HEK293 (cell line): ENCODE measurements at regions not wholly inside any gene's neighbourhood (a gene's known extent, or its start where the extent isn't known, plus 50 kb on each side); places are given as distances from the start of the nearest gene placed in this dataset.

Source experiments
- CTCF ChIA-PET: fragments of 350-600 bp; formaldehyde crosslinking; extraction: SDS; loops from one replicate; lab custom pipeline; 2021; ENCODE audit warnings: antibody characterized with exemption; lab: Yijun Ruan, JAX
- POLR2A ChIA-PET: fragments of 300-600 bp; formaldehyde crosslinking; extraction: SDS; loops from one replicate; lab custom pipeline; 2020; ENCODE audit warnings: antibody characterized with exemption, inconsistent platforms; lab: Yijun Ruan, JAX
- H3K27ac ChIP-seq: fragments of 200-500 bp; sonication (Bioruptor generic); 2 replicates; pipeline ENCODE4 v1.5.1; 2014; ENCODE audit warnings: low read depth, low read length, control low read depth, inconsistent platforms; ENCODE audit errors: extremely low read depth
- H3K36me3 ChIP-seq, 2 experiments: fragments of 200-500 bp in 1 of 2; sonication (Bioruptor generic) in 1 of 2; 1 replicate in 1 of 2; 2 replicates in 1 of 2; pipeline ENCODE4 v1.5.1; 2014 to 2017; ENCODE audit warnings: inconsistent platforms in 2 of 2, low read length in 2 of 2; ENCODE audit not compliant: control insufficient read depth in 2 of 2, insufficient read depth in 1 of 2
- H3K4me1 ChIP-seq: fragments of 200-500 bp; sonication (Bioruptor generic); 2 replicates; pipeline ENCODE4 v1.5.1; 2014; ENCODE audit warnings: mild to moderate bottlenecking, low read length, inconsistent platforms; ENCODE audit not compliant: control insufficient read depth, insufficient read depth
- H3K4me3 ChIP-seq: 2 replicates; pipeline ENCODE4 v1.5.1; 2011; ENCODE audit warnings: low read depth, mild to moderate bottlenecking, control low read depth, low read length, moderate library complexity
- H3K9me3 ChIP-seq: fragments of 200-500 bp; sonication (Bioruptor generic); 2 replicates; pipeline ENCODE4 v1.5.1; 2014; ENCODE audit warnings: low read depth, low read length, inconsistent platforms; ENCODE audit not compliant: control insufficient read depth, insufficient read depth
- SALL2 ChIP-seq: fragments of 450-650 bp; formaldehyde crosslinking; IDR thresholded peaks from 2 replicates; pipeline ENCODE4 v1.5.0; 2017; ENCODE audit warnings: missing biosample characterization, mild to moderate bottlenecking, missing genetic modification characterization, borderline replicate concordance
- ZBTB20 ChIP-seq: fragments of 450-650 bp; formaldehyde crosslinking; IDR thresholded peaks from 2 replicates; pipeline ENCODE4 v1.5.1; 2016; ENCODE audit warnings: missing biosample characterization, missing genetic modification characterization
- ZBTB48 ChIP-seq: fragments of 450-650 bp; formaldehyde crosslinking; IDR thresholded peaks from 2 replicates; pipeline ENCODE4 v1.5.1; 2016; ENCODE audit warnings: missing biosample characterization, missing genetic modification characterization
- ZEB2 ChIP-seq: fragments of 450-650 bp; formaldehyde crosslinking; IDR thresholded peaks from 2 replicates; pipeline ENCODE4 v1.5.1; 2016; ENCODE audit warnings: missing biosample characterization, missing genetic modification characterization
- ZFP37 ChIP-seq: fragments of 450-650 bp; formaldehyde crosslinking; IDR thresholded peaks from 2 replicates; pipeline ENCODE4 v1.5.1; 2016; ENCODE audit warnings: missing biosample characterization, missing genetic modification characterization
- ZNF202 ChIP-seq: fragments of 450-650 bp; formaldehyde crosslinking; IDR thresholded peaks from 2 replicates; pipeline ENCODE4 v1.5.1; 2016; ENCODE audit warnings: missing biosample characterization, missing genetic modification characterization, borderline replicate concordance
- ZNF354C ChIP-seq: fragments of 450-650 bp; formaldehyde crosslinking; IDR thresholded peaks from 2 replicates; pipeline ENCODE4 v1.5.1; 2016; ENCODE audit warnings: missing biosample characterization, missing genetic modification characterization, low read depth, borderline replicate concordance
- ZNF548 ChIP-seq: fragments of 450-650 bp; formaldehyde crosslinking; IDR thresholded peaks from 2 replicates; pipeline ENCODE4 v1.5.1; 2016; ENCODE audit warnings: missing biosample characterization, missing genetic modification characterization
- ZNF560 ChIP-seq: fragments of 450-650 bp; formaldehyde crosslinking; IDR thresholded peaks from 2 replicates; pipeline ENCODE4 v1.5.1; 2017; ENCODE audit warnings: missing biosample characterization, missing genetic modification characterization, borderline replicate concordance
- ZNF76 ChIP-seq: fragments of 450-650 bp; formaldehyde crosslinking; IDR thresholded peaks from 2 replicates; pipeline ENCODE4; 2016; ENCODE audit warnings: low read depth, missing biosample characterization, missing genetic modification characterization, borderline replicate concordance
- ZSCAN23 ChIP-seq: fragments of 450-650 bp; formaldehyde crosslinking; IDR thresholded peaks from 2 replicates; pipeline ENCODE4 v1.5.1; 2016; ENCODE audit warnings: missing biosample characterization, missing genetic modification characterization
- TF ChIP-seq, protein P1 (sequence below): fragments of 450-650 bp; IDR thresholded peaks from 2 replicates; pipeline ENCODE4 v1.5.1; 2018; ENCODE audit warnings: missing biosample characterization, mild to moderate bottlenecking, missing genetic modification characterization
- TF ChIP-seq, protein P2 (sequence below): fragments of 450-650 bp; formaldehyde crosslinking; IDR thresholded peaks from 2 replicates; pipeline ENCODE4 v1.5.1; 2016; ENCODE audit warnings: missing biosample characterization, missing genetic modification characterization
- TF ChIP-seq, protein P3 (sequence below): fragments of 450-650 bp; formaldehyde crosslinking; IDR thresholded peaks from 2 replicates; pipeline ENCODE4 v1.5.1; 2016; ENCODE audit warnings: missing biosample characterization, missing genetic modification characterization, borderline replicate concordance
- TF ChIP-seq, protein P4 (sequence below): fragments of 450-650 bp; formaldehyde crosslinking; IDR thresholded peaks from 2 replicates; pipeline ENCODE4 v1.5.1; 2016; ENCODE audit warnings: missing biosample characterization, missing genetic modification characterization
- TF ChIP-seq, protein P5 (sequence below): fragments of 450-650 bp; formaldehyde crosslinking; IDR thresholded peaks from 2 replicates; pipeline ENCODE4 v1.5.1; 2017; ENCODE audit warnings: missing biosample characterization, missing genetic modification characterization
- TF ChIP-seq, protein P6 (sequence below): fragments of 450-650 bp; formaldehyde crosslinking; optimal IDR thresholded peaks from 2 replicates; pipeline ENCODE3; 2016; ENCODE audit warnings: missing biosample characterization, mild to moderate bottlenecking, missing genetic modification characterization
- TF ChIP-seq, protein P7 (sequence below): fragments of 450-650 bp; formaldehyde crosslinking; IDR thresholded peaks from 2 replicates; pipeline ENCODE4 v1.5.1; 2016; ENCODE audit warnings: missing biosample characterization, missing genetic modification characterization

DNA sequence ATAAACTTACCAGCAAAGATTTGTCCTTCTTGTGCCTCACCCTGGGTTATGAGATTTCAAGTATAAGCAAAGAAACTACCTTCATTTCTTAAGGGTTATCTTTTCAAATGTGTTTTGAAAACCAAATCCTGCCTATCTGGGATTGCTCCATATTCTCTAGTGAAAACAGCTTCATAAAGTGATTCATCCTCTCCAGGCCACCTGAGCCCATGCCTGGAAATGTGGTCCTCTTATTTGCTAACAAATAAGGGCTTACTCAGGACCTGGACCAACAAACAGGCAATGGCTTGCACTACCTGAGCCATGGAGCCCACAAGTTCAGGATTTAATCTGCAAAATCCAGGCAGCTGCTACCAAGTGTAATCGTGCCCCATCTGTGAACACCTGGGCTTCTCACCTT, 234.4 kb upstream of the RBBP8 start (continued):
- TF ChIP-seq, protein P1, sequence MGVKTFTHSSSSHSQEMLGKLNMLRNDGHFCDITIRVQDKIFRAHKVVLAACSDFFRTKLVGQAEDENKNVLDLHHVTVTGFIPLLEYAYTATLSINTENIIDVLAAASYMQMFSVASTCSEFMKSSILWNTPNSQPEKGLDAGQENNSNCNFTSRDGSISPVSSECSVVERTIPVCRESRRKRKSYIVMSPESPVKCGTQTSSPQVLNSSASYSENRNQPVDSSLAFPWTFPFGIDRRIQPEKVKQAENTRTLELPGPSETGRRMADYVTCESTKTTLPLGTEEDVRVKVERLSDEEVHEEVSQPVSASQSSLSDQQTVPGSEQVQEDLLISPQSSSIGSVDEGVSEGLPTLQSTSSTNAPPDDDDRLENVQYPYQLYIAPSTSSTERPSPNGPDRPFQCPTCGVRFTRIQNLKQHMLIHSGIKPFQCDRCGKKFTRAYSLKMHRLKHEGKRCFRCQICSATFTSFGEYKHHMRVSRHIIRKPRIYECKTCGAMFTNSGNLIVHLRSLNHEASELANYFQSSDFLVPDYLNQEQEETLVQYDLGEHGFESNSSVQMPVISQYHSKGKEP (tag by site-specific recombination): no peak
- TF ChIP-seq ZNF548 (tag by site-specific recombination): no peak

DNA sequence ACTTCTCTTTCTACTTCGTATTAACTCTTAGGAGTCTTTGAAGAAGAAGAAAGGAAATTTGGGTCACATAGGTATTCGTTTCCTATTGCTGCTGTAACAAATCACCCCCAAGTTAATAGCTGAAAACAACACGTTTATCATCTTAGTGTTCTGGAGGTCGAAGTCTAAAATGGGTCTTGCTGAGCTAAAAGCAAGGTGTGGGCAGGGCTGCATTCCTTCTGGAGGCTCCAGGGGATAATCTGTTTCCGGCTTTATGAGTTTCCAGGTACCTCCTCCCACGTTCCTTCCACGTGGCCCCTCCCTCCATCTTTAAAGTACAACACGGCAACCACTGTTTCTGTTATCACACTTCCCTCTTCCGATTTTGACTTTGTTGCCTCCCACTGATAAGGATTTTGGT, 233.5 kb upstream of the RBBP8 start:
- CTCF ChIA-PET: interaction anchor here (0.5 kb wide), 1 partner anchor 295 kb away, joined by 3 read pairs; no protein-coding TSS in a partner anchor
- POLR2A ChIA-PET: no interaction called here

More for the DNA sequence above, 233.5 kb upstream of the RBBP8 start:
- Histone ChIP-seq H3K4me3 (no peak overlapping the region), H3K27ac (no peak overlapping the region)
- TF ChIP-seq SALL2 (tag by site-specific recombination) (no peak), ZEB2 (tag by site-specific recombination) (no peak), ZBTB20 (tag by site-specific recombination) (no peak), ZFP37 (no peak), ZNF354C (no peak), ZSCAN23 (no peak), ZBTB48 (tag by site-specific recombination) (no peak), ZNF560 (tag by site-specific recombination) (no peak), ZNF76 (tag by site-specific recombination) (no peak), ZNF202 (tag by site-specific recombination) (no peak)
- TF ChIP-seq, protein P2, sequence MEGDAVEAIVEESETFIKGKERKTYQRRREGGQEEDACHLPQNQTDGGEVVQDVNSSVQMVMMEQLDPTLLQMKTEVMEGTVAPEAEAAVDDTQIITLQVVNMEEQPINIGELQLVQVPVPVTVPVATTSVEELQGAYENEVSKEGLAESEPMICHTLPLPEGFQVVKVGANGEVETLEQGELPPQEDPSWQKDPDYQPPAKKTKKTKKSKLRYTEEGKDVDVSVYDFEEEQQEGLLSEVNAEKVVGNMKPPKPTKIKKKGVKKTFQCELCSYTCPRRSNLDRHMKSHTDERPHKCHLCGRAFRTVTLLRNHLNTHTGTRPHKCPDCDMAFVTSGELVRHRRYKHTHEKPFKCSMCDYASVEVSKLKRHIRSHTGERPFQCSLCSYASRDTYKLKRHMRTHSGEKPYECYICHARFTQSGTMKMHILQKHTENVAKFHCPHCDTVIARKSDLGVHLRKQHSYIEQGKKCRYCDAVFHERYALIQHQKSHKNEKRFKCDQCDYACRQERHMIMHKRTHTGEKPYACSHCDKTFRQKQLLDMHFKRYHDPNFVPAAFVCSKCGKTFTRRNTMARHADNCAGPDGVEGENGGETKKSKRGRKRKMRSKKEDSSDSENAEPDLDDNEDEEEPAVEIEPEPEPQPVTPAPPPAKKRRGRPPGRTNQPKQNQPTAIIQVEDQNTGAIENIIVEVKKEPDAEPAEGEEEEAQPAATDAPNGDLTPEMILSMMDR (tag by site-specific recombination): no peak
- TF ChIP-seq, protein P3, sequence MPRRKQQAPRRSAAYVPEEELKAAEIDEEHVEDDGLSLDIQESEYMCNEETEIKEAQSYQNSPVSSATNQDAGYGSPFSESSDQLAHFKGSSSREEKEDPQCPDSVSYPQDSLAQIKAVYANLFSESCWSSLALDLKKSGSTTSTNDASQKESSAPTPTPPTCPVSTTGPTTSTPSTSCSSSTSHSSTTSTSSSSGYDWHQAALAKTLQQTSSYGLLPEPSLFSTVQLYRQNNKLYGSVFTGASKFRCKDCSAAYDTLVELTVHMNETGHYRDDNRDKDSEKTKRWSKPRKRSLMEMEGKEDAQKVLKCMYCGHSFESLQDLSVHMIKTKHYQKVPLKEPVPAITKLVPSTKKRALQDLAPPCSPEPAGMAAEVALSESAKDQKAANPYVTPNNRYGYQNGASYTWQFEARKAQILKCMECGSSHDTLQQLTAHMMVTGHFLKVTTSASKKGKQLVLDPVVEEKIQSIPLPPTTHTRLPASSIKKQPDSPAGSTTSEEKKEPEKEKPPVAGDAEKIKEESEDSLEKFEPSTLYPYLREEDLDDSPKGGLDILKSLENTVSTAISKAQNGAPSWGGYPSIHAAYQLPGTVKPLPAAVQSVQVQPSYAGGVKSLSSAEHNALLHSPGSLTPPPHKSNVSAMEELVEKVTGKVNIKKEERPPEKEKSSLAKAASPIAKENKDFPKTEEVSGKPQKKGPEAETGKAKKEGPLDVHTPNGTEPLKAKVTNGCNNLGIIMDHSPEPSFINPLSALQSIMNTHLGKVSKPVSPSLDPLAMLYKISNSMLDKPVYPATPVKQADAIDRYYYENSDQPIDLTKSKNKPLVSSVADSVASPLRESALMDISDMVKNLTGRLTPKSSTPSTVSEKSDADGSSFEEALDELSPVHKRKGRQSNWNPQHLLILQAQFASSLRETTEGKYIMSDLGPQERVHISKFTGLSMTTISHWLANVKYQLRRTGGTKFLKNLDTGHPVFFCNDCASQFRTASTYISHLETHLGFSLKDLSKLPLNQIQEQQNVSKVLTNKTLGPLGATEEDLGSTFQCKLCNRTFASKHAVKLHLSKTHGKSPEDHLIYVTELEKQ: no peak
- TF ChIP-seq, protein P4, sequence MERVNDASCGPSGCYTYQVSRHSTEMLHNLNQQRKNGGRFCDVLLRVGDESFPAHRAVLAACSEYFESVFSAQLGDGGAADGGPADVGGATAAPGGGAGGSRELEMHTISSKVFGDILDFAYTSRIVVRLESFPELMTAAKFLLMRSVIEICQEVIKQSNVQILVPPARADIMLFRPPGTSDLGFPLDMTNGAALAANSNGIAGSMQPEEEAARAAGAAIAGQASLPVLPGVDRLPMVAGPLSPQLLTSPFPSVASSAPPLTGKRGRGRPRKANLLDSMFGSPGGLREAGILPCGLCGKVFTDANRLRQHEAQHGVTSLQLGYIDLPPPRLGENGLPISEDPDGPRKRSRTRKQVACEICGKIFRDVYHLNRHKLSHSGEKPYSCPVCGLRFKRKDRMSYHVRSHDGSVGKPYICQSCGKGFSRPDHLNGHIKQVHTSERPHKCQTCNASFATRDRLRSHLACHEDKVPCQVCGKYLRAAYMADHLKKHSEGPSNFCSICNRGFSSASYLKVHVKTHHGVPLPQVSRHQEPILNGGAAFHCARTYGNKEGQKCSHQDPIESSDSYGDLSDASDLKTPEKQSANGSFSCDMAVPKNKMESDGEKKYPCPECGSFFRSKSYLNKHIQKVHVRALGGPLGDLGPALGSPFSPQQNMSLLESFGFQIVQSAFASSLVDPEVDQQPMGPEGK (tag by site-specific recombination): no peak
- TF ChIP-seq, protein P5, sequence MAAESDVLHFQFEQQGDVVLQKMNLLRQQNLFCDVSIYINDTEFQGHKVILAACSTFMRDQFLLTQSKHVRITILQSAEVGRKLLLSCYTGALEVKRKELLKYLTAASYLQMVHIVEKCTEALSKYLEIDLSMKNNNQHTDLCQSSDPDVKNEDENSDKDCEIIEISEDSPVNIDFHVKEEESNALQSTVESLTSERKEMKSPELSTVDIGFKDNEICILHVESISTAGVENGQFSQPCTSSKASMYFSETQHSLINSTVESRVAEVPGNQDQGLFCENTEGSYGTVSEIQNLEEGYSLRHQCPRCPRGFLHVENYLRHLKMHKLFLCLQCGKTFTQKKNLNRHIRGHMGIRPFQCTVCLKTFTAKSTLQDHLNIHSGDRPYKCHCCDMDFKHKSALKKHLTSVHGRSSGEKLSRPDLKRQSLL (tag by site-specific recombination): no peak
- TF ChIP-seq, protein P6, sequence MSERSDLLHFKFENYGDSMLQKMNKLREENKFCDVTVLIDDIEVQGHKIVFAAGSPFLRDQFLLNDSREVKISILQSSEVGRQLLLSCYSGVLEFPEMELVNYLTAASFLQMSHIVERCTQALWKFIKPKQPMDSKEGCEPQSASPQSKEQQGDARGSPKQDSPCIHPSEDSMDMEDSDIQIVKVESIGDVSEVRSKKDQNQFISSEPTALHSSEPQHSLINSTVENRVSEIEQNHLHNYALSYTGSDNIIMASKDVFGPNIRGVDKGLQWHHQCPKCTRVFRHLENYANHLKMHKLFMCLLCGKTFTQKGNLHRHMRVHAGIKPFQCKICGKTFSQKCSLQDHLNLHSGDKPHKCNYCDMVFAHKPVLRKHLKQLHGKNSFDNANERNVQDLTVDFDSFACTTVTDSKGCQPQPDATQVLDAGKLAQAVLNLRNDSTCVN (tag by site-specific recombination): no peak
- TF ChIP-seq, protein P7, sequence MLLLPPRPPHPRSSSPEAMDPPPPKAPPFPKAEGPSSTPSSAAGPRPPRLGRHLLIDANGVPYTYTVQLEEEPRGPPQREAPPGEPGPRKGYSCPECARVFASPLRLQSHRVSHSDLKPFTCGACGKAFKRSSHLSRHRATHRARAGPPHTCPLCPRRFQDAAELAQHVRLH (tag by site-specific recombination): no peak
- TF ChIP-seq, all 188 proteins: peak for 0
- Histone ChIP-seq H3K36me3 (no peaks in the 10 kb centered on the region), H3K9me3 (no peaks in the 10 kb centered on the region), H3K4me1 (peaks cover 5% of the 10 kb centered on the region)
